ENCODE measurements at regions not wholly inside any gene's neighbourhood (a gene's known extent, or its start where the extent isn't known, plus 50 kb on each side); places are given as distances from the start of the nearest gene placed in this dataset.

DNA sequence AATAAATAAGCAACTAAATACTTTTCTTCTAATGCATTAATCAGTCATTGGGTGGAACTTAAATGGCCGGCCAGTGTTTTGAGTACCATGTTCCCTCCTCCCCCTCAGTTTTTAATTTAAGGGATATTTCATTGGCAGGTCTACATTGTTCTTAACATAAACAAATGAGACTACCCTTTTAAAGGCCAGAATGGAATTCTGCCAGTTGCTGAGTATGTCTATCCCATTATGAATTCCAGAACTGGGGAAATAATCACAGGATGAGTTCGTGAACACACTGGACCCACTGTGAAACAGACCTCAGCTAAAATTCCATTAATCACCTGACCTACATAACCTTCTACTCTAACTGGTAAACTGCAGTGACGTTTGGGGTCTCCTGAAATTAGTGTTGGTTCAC, 305.5 kb upstream of the PKN2 start:
- Histone ChIP-seq H3K4me3 (ENCODE audit: low read depth, low read length, poor library complexity, severe bottlenecking) (no peak overlapping the region), H3K4me1 (ENCODE audit: insufficient read depth, low read length, poor library complexity, severe bottlenecking) (no peaks in the 10 kb centered on the region), H3K4me2 (ENCODE audit: low read length) (no peak overlapping the region), H3K9me2 (ENCODE audit: insufficient read depth, low read length) (no peaks in the 10 kb centered on the region), H3K79me2 (ENCODE audit: insufficient read depth, low read depth, low read length) (no peaks in the 10 kb centered on the region), H3K9me3 (ENCODE audit: low read length) (no peaks in the 10 kb centered on the region), H3K27ac (ENCODE audit: low read depth, low read length, poor library complexity, severe bottlenecking) (no peak overlapping the region), H4K20me1 (ENCODE audit: insufficient read depth, low read length) (no peaks in the 10 kb centered on the region), H2AFZ (ENCODE audit: low read length) (no peak overlapping the region), H3K36me3 (ENCODE audit: insufficient read depth, low read length) (no peaks in the 10 kb centered on the region)
- ChIA-PET POLR2A (no interaction called here), CTCF (ENCODE audit: unreplicated experiment) (no interaction called here)
- no TSS peak for BruUV-seq (replicated peaks)
- intact Hi-C loops (cut with micrococcal nuclease; ENCODE audit: unreplicated experiment): no loop called here
- DNase-seq (ENCODE audit: low spot score): no peak
- TF ChIP-seq EZH2phosphoT487 (IDR thresholded peaks at IDR 0.05; ENCODE audit: borderline replicate concordance, low read depth, low read length): no peak
- TF ChIP-seq, protein P1, sequence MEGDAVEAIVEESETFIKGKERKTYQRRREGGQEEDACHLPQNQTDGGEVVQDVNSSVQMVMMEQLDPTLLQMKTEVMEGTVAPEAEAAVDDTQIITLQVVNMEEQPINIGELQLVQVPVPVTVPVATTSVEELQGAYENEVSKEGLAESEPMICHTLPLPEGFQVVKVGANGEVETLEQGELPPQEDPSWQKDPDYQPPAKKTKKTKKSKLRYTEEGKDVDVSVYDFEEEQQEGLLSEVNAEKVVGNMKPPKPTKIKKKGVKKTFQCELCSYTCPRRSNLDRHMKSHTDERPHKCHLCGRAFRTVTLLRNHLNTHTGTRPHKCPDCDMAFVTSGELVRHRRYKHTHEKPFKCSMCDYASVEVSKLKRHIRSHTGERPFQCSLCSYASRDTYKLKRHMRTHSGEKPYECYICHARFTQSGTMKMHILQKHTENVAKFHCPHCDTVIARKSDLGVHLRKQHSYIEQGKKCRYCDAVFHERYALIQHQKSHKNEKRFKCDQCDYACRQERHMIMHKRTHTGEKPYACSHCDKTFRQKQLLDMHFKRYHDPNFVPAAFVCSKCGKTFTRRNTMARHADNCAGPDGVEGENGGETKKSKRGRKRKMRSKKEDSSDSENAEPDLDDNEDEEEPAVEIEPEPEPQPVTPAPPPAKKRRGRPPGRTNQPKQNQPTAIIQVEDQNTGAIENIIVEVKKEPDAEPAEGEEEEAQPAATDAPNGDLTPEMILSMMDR (conservative IDR thresholded peaks at IDR 0.05; ENCODE audit: low read length): no peak

DNA sequence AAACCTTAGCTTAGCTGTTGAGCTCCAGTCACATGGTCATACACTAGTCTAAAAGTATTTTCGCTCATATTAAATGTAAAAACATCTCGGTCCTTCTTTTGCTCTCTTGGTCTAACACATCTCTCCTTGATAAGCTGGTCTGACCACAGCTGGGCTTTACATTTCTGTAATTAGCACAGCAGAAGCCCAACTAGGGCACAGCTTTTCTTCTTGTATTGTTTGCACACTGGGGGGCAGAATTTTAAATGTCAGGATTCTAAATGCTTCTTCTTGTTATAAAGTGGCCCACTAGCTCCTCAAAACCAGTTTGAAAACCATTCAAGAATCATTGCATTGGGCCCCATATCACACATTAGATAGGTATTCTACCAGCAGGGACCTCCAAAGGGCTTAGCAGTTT, 289.1 kb upstream of the PKN2 start:
- POLR2A ChIA-PET: interaction anchor here (0.6 kb wide), 1 partner anchor 919 kb away, joined by 3 read pairs; no protein-coding TSS in a partner anchor

DNA sequence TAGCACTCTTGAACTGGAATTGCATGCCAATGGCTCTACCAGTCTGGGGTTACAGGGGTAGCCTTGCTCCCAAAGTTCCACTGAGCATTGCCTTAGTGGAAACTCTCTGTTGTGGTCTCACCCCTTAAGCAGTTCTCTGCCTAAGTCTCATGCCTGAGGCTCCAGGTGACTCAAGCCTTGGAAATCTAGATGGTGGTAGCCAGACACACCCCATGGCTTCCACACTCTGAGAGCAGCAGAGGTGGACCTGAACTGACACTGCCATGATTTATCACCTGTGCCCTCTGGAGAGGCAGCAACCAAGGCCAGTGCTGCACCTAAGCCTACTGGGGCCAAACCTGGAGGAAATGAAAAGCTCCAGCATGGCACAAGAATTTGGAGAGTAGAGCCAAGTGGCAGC, 285.7 kb upstream of the PKN2 start:
- Histone ChIP-seq H3K4me3 (ENCODE audit: low read depth, low read length, poor library complexity, severe bottlenecking) (no peak overlapping the region), H3K36me3 (ENCODE audit: insufficient read depth, low read length) (no peaks in the 10 kb centered on the region), H3K4me1 (ENCODE audit: insufficient read depth, low read length, poor library complexity, severe bottlenecking) (no peaks in the 10 kb centered on the region), H3K4me2 (ENCODE audit: low read length) (no peak overlapping the region), H3K9me2 (ENCODE audit: insufficient read depth, low read length) (no peaks in the 10 kb centered on the region), H3K27ac (ENCODE audit: low read depth, low read length, poor library complexity, severe bottlenecking) (no peak overlapping the region), H2AFZ (ENCODE audit: low read length) (no peak overlapping the region), H3K79me2 (ENCODE audit: insufficient read depth, low read depth, low read length) (no peaks in the 10 kb centered on the region), H3K9me3 (ENCODE audit: low read length) (no peaks in the 10 kb centered on the region), H4K20me1 (ENCODE audit: insufficient read depth, low read length) (no peaks in the 10 kb centered on the region)
- no peak for DNase-seq (ENCODE audit: low spot score)
- ChIA-PET CTCF (ENCODE audit: unreplicated experiment) (no interaction called here), POLR2A (no interaction called here)
- TF ChIP-seq, protein P1 (conservative IDR thresholded peaks at IDR 0.05; ENCODE audit: low read length): no peak
- TF ChIP-seq EZH2phosphoT487 (IDR thresholded peaks at IDR 0.05; ENCODE audit: borderline replicate concordance, low read depth, low read length): no peak
- intact Hi-C loops (cut with micrococcal nuclease; ENCODE audit: unreplicated experiment): no loop called here
- no TSS peak for BruUV-seq (replicated peaks)

More for the DNA sequence above, 289.1 kb upstream of the PKN2 start:
- intact Hi-C loops (cut with micrococcal nuclease; ENCODE audit: unreplicated experiment): no loop called here
- TF ChIP-seq EZH2phosphoT487 (IDR thresholded peaks at IDR 0.05; ENCODE audit: borderline replicate concordance, low read depth, low read length): no peak
- TF ChIP-seq, protein P1 (conservative IDR thresholded peaks at IDR 0.05; ENCODE audit: low read length): no peak
- no peak for DNase-seq (ENCODE audit: low spot score)
- no peaks in the 10 kb centered on the region for H3K9me2 ChIP-seq (ENCODE audit: insufficient read depth, low read length)
- BruUV-seq (replicated peaks): no TSS peak
- no peaks in the 10 kb centered on the region for H3K9me3 ChIP-seq (ENCODE audit: low read length)
- no peaks in the 10 kb centered on the region for H3K4me1 ChIP-seq (ENCODE audit: insufficient read depth, low read length, poor library complexity, severe bottlenecking)
- no peak overlapping the region for H2AFZ ChIP-seq (ENCODE audit: low read length)
- H3K4me2 ChIP-seq (ENCODE audit: low read length): no peak overlapping the region
- no peak overlapping the region for H3K4me3 ChIP-seq (ENCODE audit: low read depth, low read length, poor library complexity, severe bottlenecking)
- no peaks in the 10 kb centered on the region for H3K79me2 ChIP-seq (ENCODE audit: insufficient read depth, low read depth, low read length)
- CTCF ChIA-PET (ENCODE audit: unreplicated experiment): no interaction called here
- no peaks in the 10 kb centered on the region for H4K20me1 ChIP-seq (ENCODE audit: insufficient read depth, low read length)
- H3K27ac ChIP-seq (ENCODE audit: low read depth, low read length, poor library complexity, severe bottlenecking): no peak overlapping the region
- no peaks in the 10 kb centered on the region for H3K36me3 ChIP-seq (ENCODE audit: insufficient read depth, low read length)

Data from OCI-LY7 (cell line).